ENCODE measurements at regions not wholly inside any gene's neighbourhood (a gene's known extent, or its start where the extent isn't known, plus 50 kb on each side); places are given as distances from the start of the nearest gene placed in this dataset.

DNA sequence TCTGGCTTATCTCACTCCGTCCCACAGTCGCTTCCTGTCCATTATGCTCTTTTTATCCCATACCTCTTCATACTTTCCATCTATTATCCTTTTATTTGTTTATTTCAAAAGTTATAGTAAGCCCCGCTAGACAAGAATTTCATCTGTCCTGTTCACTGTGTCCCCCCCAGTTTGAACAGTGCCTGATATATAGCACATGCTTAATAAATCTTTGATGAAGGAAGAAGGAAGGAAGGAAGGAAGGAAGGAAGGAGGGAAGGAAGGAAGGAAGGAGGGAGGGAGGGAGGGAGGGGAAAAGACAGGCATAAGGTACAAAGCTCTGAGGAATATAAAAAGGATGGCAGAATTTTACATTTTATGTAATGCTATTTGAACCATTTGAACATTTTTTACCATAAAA lies 324.7 kb downstream of the GXYLT1 start:
- Histone ChIP-seq H3K27ac (no peak overlapping the region), H3K36me3 (no peaks in the 10 kb centered on the region), H3K27me3 (replicated peaks in 1 of 7) (no peaks in the 10 kb centered on the region), H3K9me3 (peaks cover 0 to 3% (median 0%) of the 10 kb centered on the region in 8 donors), H3K4me3 (no peak overlapping the region), H3K4me1 (no peaks in the 10 kb centered on the region)
- TF ChIP-seq POLR2AphosphoS5 (IDR thresholded peaks at IDR 0.05): no peak
- TF ChIP-seq, protein P1, sequence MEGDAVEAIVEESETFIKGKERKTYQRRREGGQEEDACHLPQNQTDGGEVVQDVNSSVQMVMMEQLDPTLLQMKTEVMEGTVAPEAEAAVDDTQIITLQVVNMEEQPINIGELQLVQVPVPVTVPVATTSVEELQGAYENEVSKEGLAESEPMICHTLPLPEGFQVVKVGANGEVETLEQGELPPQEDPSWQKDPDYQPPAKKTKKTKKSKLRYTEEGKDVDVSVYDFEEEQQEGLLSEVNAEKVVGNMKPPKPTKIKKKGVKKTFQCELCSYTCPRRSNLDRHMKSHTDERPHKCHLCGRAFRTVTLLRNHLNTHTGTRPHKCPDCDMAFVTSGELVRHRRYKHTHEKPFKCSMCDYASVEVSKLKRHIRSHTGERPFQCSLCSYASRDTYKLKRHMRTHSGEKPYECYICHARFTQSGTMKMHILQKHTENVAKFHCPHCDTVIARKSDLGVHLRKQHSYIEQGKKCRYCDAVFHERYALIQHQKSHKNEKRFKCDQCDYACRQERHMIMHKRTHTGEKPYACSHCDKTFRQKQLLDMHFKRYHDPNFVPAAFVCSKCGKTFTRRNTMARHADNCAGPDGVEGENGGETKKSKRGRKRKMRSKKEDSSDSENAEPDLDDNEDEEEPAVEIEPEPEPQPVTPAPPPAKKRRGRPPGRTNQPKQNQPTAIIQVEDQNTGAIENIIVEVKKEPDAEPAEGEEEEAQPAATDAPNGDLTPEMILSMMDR (IDR thresholded peaks at IDR 0.05 in 8 of 11, conservative IDR thresholded peaks at IDR 0.05 in 3 of 11): no peak
- no peak for TF ChIP-seq POLR2A (IDR thresholded peaks at IDR 0.05)
- DNase-seq: no peak
- intact Hi-C loops (cut with DNase I; ENCODE audit: low total_unique reads): no loop called here
- WGBS, 5 donors: 77 to 95% (median 84%) methylated on average over 3 of the region's 3 CpGs

DNA sequence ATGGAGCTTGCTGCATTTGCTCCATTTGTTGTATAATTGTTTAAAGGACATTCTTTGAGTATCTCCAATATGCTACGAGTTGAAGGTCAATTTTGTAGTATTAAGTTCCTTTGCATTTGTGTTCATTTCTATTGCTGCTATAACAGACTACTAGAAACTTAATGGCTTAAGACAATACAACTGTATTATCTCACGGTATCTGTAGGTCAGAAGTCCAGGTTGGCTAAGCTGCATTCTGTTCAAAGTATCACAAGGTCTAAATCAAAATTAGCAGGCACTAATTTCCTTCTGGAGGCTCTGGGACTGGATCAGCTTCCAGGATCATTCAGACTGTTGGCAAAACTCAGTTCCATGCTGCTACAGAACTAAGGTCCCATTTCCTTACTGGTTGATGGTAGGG lies 340.6 kb downstream of the GXYLT1 start:
- H3K4me1 ChIP-seq: peaks cover 0 to 11% (median 0%) of the 10 kb centered on the region in 6 donors
- intact Hi-C loops (cut with DNase I; ENCODE audit: low total_unique reads): no loop called here
- WGBS, 5 donors: 65 to 75% (median 74%) methylated on average over 2 of the region's 2 CpGs

DNA sequence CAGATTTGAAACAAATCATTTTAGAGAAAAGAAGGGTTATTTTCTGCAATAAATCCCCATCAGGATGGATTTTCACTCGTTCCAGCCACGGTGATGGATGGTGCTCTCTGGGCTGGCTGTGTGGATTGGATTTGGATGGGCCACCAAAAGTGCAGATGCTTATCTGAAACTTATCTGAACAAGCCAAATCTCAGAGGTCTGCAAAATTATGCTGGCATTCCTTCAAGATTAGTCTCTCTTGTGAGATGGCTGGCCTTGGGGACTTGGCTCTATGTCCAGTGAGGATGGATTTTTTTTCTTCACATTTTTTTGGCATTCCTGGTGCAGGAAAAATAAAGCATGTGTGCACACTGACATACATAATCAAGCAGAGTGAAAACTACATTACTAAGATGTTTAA lies 341.9 kb downstream of the GXYLT1 start:
- no peak for DNase-seq
- Histone ChIP-seq H3K27ac (no peak overlapping the region), H3K9me3 (peaks cover 0 to under 1% (median 0%) of the 10 kb centered on the region in 8 donors), H3K27me3 (replicated peaks in 1 of 7) (no peaks in the 10 kb centered on the region), H3K36me3 (no peaks in the 10 kb centered on the region), H3K4me1 (peaks cover 0 to 11% (median 0%) of the 10 kb centered on the region in 6 donors), H3K4me3 (no peak overlapping the region)
- intact Hi-C loops (cut with DNase I; ENCODE audit: low total_unique reads): no loop called here
- TF ChIP-seq, protein P1 (IDR thresholded peaks at IDR 0.05 in 8 of 11, conservative IDR thresholded peaks at IDR 0.05 in 3 of 11): no peak
- TF ChIP-seq POLR2AphosphoS5 (IDR thresholded peaks at IDR 0.05): no peak
- TF ChIP-seq POLR2A (IDR thresholded peaks at IDR 0.05): no peak
- WGBS, 5 donors: 32 to 63% (median 47%) methylated on average over 2 of the region's 2 CpGs

More for the DNA sequence above, 340.6 kb downstream of the GXYLT1 start:
- Histone ChIP-seq H3K36me3 (no peaks in the 10 kb centered on the region), H3K9me3 (peaks cover 0 to 13% (median 5%) of the 10 kb centered on the region in 8 donors), H3K27me3 (replicated peaks in 1 of 7) (no peaks in the 10 kb centered on the region), H3K27ac (no peak overlapping the region), H3K4me3 (no peak overlapping the region)
- DNase-seq: no peak
- TF ChIP-seq POLR2A (IDR thresholded peaks at IDR 0.05): no peak
- no peak for TF ChIP-seq POLR2AphosphoS5 (IDR thresholded peaks at IDR 0.05)
- TF ChIP-seq, protein P1 (IDR thresholded peaks at IDR 0.05 in 8 of 11, conservative IDR thresholded peaks at IDR 0.05 in 3 of 11): no peak

DNA sequence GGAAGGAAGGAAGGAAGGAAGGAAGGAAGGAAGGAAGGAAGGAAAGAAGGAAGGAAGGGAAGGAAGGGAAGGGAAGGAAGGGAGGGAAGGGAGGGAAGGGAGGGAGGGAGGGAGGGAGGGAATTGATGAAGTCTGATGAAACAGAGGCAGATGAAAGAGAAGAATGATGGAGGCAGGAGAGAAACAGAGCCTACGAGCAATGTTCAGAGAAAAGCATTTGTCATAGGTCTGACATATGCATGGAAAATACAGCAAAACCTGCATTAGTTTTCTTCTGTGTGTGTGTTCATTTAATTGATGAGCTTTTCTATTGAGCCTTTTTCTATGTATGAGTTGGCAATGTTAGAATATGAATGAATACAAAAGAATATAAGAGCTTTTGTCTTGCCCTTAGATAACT lies 343.4 kb downstream of the GXYLT1 start:
- WGBS, 5 donors: 91 to 97% (median 94%) methylated on average over 1 of the region's 1 CpG
- Histone ChIP-seq H3K9me3 (no peaks in the 10 kb centered on the region), H3K27me3 (replicated peaks in 1 of 7) (no peaks in the 10 kb centered on the region), H3K4me3 (no peak overlapping the region), H3K27ac (no peak overlapping the region), H3K36me3 (no peaks in the 10 kb centered on the region), H3K4me1 (peaks cover 0 to 11% (median 0%) of the 10 kb centered on the region in 6 donors)
- TF ChIP-seq POLR2A (IDR thresholded peaks at IDR 0.05): no peak
- TF ChIP-seq, protein P1 (IDR thresholded peaks at IDR 0.05 in 8 of 11, conservative IDR thresholded peaks at IDR 0.05 in 3 of 11): no peak
- intact Hi-C loops (cut with DNase I; ENCODE audit: low total_unique reads): no loop called here
- no peak for DNase-seq
